ENCODE measurements at regions not wholly inside any gene's neighbourhood (a gene's known extent, or its start where the extent isn't known, plus 50 kb on each side); places are given as distances from the start of the nearest gene placed in this dataset.

DNA sequence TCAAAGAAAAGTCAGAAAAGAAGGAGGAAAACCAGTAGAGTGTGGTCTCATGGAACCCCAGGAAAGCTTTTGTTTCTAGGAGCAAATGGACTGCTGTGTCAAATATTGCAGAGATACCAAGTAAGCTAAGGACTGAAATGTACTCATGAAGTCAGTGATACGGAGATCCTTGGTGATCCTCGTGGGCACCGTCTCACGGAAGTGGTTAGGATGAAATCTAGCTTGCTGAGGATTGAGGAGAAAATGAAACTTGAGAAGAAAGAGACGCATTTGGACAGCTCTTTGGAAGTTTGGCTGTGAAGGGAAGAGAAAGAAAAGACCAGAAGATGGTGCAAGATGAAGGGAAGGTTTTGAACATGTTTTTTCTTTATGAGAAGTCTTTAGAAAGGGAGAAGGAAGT lies 104.0 kb upstream of the CCND2 start:
- peak; percentile 70 for DNase-seq (ENCODE audit: low read depth)
- TF ChIP-seq, protein P1, sequence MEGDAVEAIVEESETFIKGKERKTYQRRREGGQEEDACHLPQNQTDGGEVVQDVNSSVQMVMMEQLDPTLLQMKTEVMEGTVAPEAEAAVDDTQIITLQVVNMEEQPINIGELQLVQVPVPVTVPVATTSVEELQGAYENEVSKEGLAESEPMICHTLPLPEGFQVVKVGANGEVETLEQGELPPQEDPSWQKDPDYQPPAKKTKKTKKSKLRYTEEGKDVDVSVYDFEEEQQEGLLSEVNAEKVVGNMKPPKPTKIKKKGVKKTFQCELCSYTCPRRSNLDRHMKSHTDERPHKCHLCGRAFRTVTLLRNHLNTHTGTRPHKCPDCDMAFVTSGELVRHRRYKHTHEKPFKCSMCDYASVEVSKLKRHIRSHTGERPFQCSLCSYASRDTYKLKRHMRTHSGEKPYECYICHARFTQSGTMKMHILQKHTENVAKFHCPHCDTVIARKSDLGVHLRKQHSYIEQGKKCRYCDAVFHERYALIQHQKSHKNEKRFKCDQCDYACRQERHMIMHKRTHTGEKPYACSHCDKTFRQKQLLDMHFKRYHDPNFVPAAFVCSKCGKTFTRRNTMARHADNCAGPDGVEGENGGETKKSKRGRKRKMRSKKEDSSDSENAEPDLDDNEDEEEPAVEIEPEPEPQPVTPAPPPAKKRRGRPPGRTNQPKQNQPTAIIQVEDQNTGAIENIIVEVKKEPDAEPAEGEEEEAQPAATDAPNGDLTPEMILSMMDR (IDR thresholded peaks at IDR 0.05; ENCODE audit: insufficient read depth, low read depth, low read length, missing control alignments) = no peak
- peak overlapping the region; percentile 0; the same call in 1 of the 2 replicates for H3K4me3 ChIP-seq (ENCODE audit: low read depth, low read length)

DNA sequence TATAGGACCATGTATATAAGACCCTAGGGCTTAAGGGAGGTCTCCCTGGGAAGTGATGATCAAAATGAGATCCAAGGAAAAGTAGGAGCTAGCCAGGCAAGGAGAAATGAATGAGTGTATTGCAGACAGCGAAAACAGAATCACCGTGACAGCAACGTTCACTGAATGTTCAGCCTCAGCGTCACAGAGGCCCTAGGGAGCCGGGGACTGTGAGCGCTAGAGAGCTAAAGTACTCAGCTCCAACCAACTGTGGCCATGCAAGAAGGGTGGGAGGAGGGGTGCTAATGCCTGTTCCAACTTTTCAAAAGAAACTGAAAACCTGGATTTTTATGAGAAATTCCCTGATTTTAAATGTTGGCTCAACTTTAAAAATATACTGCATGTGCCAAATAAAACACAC lies 105.5 kb upstream of the CCND2 start:
- TF ChIP-seq, protein P1 (IDR thresholded peaks at IDR 0.05; ENCODE audit: insufficient read depth, low read depth, low read length, missing control alignments) = no peak
- no peak for DNase-seq (ENCODE audit: low read depth)
- no peak overlapping the region for H3K4me3 ChIP-seq (ENCODE audit: low read depth, low read length)

DNA sequence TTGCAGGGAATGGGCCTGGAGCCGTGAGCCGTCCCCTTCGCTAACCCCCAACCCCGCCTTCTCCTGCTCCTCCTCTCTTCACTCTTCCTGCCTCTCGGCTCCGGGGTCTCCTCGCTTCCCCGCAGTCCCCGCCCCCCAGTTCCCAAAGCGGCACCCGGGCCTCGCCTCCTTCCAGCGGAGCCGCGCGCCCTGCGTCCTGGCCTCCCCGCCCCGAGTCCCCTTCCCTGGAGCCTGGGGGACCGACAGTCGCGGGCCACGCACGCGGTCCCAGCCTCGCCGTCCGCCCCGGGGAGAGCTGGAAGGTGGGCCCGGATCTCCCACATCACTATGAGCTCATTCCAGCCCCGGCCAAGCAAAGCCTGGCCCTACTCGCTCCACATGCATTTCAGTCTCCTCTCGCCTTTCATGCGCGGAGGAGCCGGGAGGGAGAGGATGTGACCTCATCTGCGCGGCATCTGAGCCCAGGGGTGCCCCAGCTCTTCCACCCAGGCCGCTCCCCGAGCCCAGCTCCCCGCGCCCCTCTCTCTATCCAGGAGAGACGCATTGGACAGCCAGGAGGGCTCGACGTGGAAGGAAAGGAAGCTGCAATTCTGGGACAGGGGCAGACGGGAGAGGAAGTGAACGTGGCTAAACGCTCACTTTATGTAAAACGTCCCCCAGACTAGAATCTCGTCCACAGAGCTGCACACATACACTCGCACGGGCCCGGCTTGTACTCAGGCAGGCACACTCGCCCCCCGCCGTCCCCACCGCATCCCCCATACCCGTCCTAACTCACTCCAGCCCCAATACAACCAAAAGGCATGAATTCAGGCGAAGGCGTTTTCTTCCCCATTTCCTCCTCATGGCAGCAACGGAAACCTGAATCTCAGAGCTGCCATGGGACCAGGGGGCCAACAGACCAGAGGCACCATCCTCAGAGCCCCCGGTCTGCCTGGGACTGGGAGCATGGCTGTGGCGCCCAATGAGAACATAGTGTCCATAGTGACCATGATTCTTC lies 108.7 kb upstream of the CCND2 start:
- DNase-seq (ENCODE audit: low read depth) = peak; percentile 77
- peak overlapping the region; percentile 61 for H3K4me3 ChIP-seq (ENCODE audit: low read depth, low read length)

DNA sequence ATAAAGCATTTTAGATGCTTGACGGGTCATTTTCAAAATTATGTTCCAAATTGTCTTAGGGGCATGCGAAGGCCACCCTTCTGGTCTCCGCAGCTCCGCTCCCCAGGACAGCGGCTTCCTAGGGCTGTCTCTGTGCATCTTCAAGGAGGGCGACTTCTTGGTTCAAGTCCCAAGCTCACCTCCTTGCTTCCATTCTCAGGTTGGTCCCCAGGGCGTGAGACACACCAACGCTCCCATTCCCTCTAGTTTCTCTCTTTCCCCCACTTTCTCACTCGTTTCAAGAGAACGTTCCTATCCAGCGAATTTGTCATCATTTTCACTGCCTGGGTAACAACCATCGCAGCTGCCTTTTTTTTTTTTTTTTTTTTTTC lies 109.4 kb upstream of the CCND2 start:
- peak overlapping the region; percentile 61 for H3K4me3 ChIP-seq (ENCODE audit: low read depth, low read length)
- TF ChIP-seq, protein P1 (IDR thresholded peaks at IDR 0.05; ENCODE audit: insufficient read depth, low read depth, low read length, missing control alignments) = no peak
- DNase-seq (ENCODE audit: low read depth) = no peak

More for the DNA sequence above, 108.7 kb upstream of the CCND2 start:
- TF ChIP-seq, protein P1 (IDR thresholded peaks at IDR 0.05; ENCODE audit: insufficient read depth, low read depth, low read length, missing control alignments) = no peak

DNA sequence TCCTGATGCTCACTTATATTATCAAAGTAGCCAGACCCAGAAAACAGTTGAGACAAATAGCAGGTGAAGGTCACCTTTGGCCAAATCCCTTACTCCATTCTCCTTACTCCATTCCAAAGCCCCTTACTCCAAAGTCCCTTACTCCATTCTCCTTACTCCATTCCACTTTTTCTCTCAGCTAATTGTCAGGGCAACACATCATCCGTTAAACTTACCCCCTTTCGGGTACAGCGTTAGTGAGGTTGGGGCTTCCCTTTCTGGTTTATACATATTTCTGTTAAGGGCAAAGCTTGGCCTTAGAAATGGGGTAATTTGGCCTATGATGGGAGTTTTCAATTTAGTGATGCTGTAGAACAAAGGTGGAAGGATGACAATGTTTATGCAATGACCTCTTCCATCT lies 111.8 kb upstream of the CCND2 start:
- H3K4me3 ChIP-seq (ENCODE audit: low read depth, low read length) = no peak overlapping the region
- no peak for DNase-seq (ENCODE audit: low read depth)
- TF ChIP-seq, protein P1 (IDR thresholded peaks at IDR 0.05; ENCODE audit: insufficient read depth, low read depth, low read length, missing control alignments) = no peak

DNA sequence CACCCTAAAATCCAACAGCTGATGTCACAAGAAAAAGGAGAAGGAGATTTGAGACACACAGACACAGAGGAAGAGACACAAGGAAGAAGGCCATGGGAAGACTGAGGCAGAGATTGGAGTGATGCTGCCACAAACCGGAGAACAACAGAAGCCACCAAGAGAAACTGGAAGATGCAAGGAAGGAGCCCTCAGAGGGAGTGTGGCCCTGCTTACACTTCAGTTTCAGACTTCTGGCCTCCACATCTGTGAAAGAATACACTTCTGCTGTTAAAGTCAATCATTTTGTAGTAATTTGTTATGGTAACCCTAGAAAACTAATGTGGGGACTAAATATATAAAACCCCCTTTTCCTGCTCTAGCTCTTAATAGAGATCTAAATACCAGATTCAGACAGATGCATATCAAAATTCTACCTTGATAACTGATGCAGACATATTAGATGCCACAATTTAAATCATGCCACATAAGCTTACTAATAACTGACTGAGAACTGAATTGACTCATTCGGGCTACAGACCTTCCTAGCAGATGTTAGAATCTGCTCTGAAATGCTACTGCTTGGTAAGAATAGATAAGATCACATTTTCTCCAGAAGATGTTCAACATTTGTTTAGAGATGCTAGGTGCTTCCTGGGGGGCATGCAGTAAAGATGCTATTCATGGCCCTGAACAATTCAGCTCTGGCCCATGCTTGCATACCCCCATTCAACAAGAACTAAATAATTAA lies 113.1 kb upstream of the CCND2 start:
- no peak for DNase-seq (ENCODE audit: low read depth)
- TF ChIP-seq, protein P1 (IDR thresholded peaks at IDR 0.05; ENCODE audit: insufficient read depth, low read depth, low read length, missing control alignments) = no peak
- H3K4me3 ChIP-seq (ENCODE audit: low read depth, low read length) = no peak overlapping the region
